ENCODE measurements at regions not wholly inside any gene's neighbourhood (a gene's known extent, or its start where the extent isn't known, plus 50 kb on each side); places are given as distances from the start of the nearest gene placed in this dataset.

GRCh38 chr6:80541181-80541580 lies 434.7 kb downstream of the BCKDHB start:
- no peak for TF ChIP-seq EZH2 (IDR thresholded peaks at IDR 0.05; ENCODE audit: insufficient read depth, poor library complexity, severe bottlenecking)
- no peak for TF ChIP-seq EZH2phosphoT487 (IDR thresholded peaks at IDR 0.05; ENCODE audit: insufficient read depth, low read depth)

All from GM23248 (cell line).